GM23338 (cell line): ENCODE measurements at regions not wholly inside any gene's neighbourhood (a gene's known extent, or its start where the extent isn't known, plus 50 kb on each side); places are given as distances from the start of the nearest gene placed in this dataset.

Source experiments
- ATAC-seq: fragments of 200-7000 bp; cut with Tn5 transposase; 3 replicates; pipeline ENCODE4 v1.9.1; 2020
- DNase-seq: peaks from one replicate; pipeline ENCODE4 v3.0.0-alpha.2; 2015; ENCODE audit warnings: low spot score
- H2AFZ ChIP-seq: fragments of 200-600 bp; sonication (generic); 2 replicates; pipeline ENCODE4 v1.8.0; 2016; ENCODE audit warnings: antibody characterized with exemption, mild to moderate bottlenecking, moderate library complexity
- H3F3A ChIP-seq: fragments of 200-600 bp; sonication (generic); replicated peaks from 2 replicates; pipeline ENCODE4 v1.8.0; 2017; ENCODE audit warnings: antibody characterized with exemption, mixed run types, low read depth
- H3K27ac ChIP-seq: fragments of 200-600 bp; sonication (generic); 2 replicates; pipeline ENCODE4 v1.6.1; 2016; ENCODE audit warnings: low read depth
- H3K27me3 ChIP-seq: fragments of 200-600 bp; sonication (generic); 2 replicates; pipeline ENCODE4 v1.8.0; 2016; ENCODE audit warnings: mild to moderate bottlenecking, mixed run types, moderate library complexity; ENCODE audit not compliant: insufficient read depth
- H3K36me3 ChIP-seq: fragments of 200-600 bp; sonication (generic); 2 replicates; pipeline ENCODE4 v1.8.0; 2016; ENCODE audit warnings: mild to moderate bottlenecking; ENCODE audit not compliant: insufficient read depth
- H3K4me1 ChIP-seq: fragments of 200-600 bp; sonication (generic); 2 replicates; pipeline ENCODE4 v1.8.0; 2016; ENCODE audit warnings: mild to moderate bottlenecking, moderate library complexity; ENCODE audit not compliant: insufficient read depth
- H3K4me2 ChIP-seq: fragments of 200-600 bp; sonication (generic); 2 replicates; pipeline ENCODE4 v1.7.1; 2017; ENCODE audit warnings: mixed run types
- H3K4me3 ChIP-seq: fragments of 200-600 bp; sonication (generic); 2 replicates; pipeline ENCODE4 v1.6.1; 2016; ENCODE audit warnings: mixed run types
- H3K79me2 ChIP-seq: fragments of 200-600 bp; sonication (generic); replicated peaks from 2 replicates; pipeline ENCODE4 v1.8.0; 2017; ENCODE audit warnings: mild to moderate bottlenecking; ENCODE audit not compliant: insufficient read depth
- H3K9me2 ChIP-seq: fragments of 200-600 bp; sonication (generic); 2 replicates; pipeline ENCODE4 v1.8.0; 2017; ENCODE audit not compliant: insufficient read depth
- H4K20me1 ChIP-seq: fragments of 200-600 bp; sonication (generic); replicated peaks from 2 replicates; pipeline ENCODE4 v1.8.0; 2017; ENCODE audit warnings: mild to moderate bottlenecking; ENCODE audit not compliant: insufficient read depth
- H3K27ac Mint-ChIP-seq: 2 replicates; pipeline ENCODE4 v1.8.0; 2020; ENCODE audit warnings: inconsistent platforms, mild to moderate bottlenecking, moderate library complexity, mixed read lengths
- H3K27me3 Mint-ChIP-seq: 3 replicates; pipeline ENCODE4 v1.8.0; 2022; ENCODE audit warnings: low read depth, mild to moderate bottlenecking, moderate library complexity, mixed read lengths, inconsistent platforms; ENCODE audit not compliant: insufficient read depth, poor library complexity
- H3K36me3 Mint-ChIP-seq: 3 replicates; pipeline ENCODE4 v1.8.0; 2021; ENCODE audit warnings: low read depth, mild to moderate bottlenecking, inconsistent platforms, moderate library complexity, mixed read lengths
- H3K4me1 Mint-ChIP-seq: 3 replicates; pipeline ENCODE4 v1.8.0; 2020; ENCODE audit warnings: mild to moderate bottlenecking, inconsistent platforms, mixed read lengths
- H3K4me3 Mint-ChIP-seq: 3 replicates; pipeline ENCODE4 v1.8.0; 2021; ENCODE audit warnings: moderate library complexity, mild to moderate bottlenecking, inconsistent platforms, mixed read lengths
- H3K9me3 Mint-ChIP-seq: 3 replicates; pipeline ENCODE4 v1.8.0; 2020; ENCODE audit warnings: moderate library complexity, mild to moderate bottlenecking, inconsistent platforms, mixed read lengths
- CREB1 ChIP-seq: fragments of 250-450 bp; sonication (Bioruptor Pico); IDR thresholded peaks from 2 replicates; pipeline ENCODE4 v1.5.0; 2020; ENCODE audit warnings: low read depth, mild to moderate bottlenecking, moderate library complexity
- EZH2 ChIP-seq: fragments of 200-600 bp; sonication (generic); IDR thresholded peaks from one replicate; pipeline ENCODE4 v1.8.0; 2017; ENCODE audit warnings: antibody characterized with exemption, mild to moderate bottlenecking, low read depth; ENCODE audit not compliant: unreplicated experiment
- EZH2phosphoT487 ChIP-seq: fragments of 200-600 bp; sonication (generic); IDR thresholded peaks from one replicate; pipeline ENCODE4 v1.8.1; 2018; ENCODE audit warnings: antibody characterized with exemption; ENCODE audit not compliant: unreplicated experiment
- JUNB ChIP-seq: IDR thresholded peaks from one replicate; pipeline ENCODE4 v1.6.1; 2016; ENCODE audit warnings: antibody characterized with exemption; ENCODE audit not compliant: unreplicated experiment
- NANOG ChIP-seq: IDR thresholded peaks from 2 replicates; pipeline ENCODE4 v1.6.1; 2016; ENCODE audit warnings: antibody characterized with exemption, borderline replicate concordance
- POLR2AphosphoS5 ChIP-seq: IDR thresholded peaks from 2 replicates; pipeline ENCODE4 v1.6.1; 2016; ENCODE audit warnings: antibody characterized with exemption, low read depth
- STAT1 ChIP-seq: IDR thresholded peaks from one replicate; pipeline ENCODE4 v1.6.1; 2016; ENCODE audit warnings: antibody characterized with exemption; ENCODE audit not compliant: unreplicated experiment
- ZNF114 ChIP-seq: fragments of 250-450 bp; sonication (Bioruptor Pico); IDR thresholded peaks from 2 replicates; pipeline ENCODE4 v1.5.0; 2020; ENCODE audit warnings: mild to moderate bottlenecking, moderate library complexity
- ZNF331 ChIP-seq: fragments of 250-450 bp; sonication (Bioruptor Pico); IDR thresholded peaks from 2 replicates; pipeline ENCODE4 v1.5.0; 2020; ENCODE audit warnings: low read depth, mild to moderate bottlenecking, moderate library complexity
- TF ChIP-seq, protein P1 (sequence below), 2 experiments: fragments of 200-600 bp in 1 of 2; sonication (generic) in 1 of 2; conservative IDR thresholded peaks; 2 replicates each; pipeline versions ENCODE4 v1.5.1 to v1.6.1; 2016 to 2017; ENCODE audit warnings: antibody characterized with exemption in 2 of 2, low read depth in 2 of 2, mild to moderate bottlenecking in 2 of 2, moderate library complexity in 1 of 2
- TF ChIP-seq, protein P2 (sequence below): IDR thresholded peaks from 2 replicates; pipeline ENCODE4 v1.6.1; 2016; ENCODE audit warnings: antibody characterized with exemption
- TF ChIP-seq, protein P3 (sequence below): fragments of 250-450 bp; sonication (Bioruptor Pico); IDR thresholded peaks from 2 replicates; pipeline ENCODE4 v1.5.0; 2020; ENCODE audit warnings: mild to moderate bottlenecking, moderate library complexity
- TF ChIP-seq, protein P4 (sequence below): IDR thresholded peaks from one replicate; pipeline ENCODE4 v1.6.1; 2018; ENCODE audit warnings: antibody characterized with exemption; ENCODE audit not compliant: unreplicated experiment

DNA sequence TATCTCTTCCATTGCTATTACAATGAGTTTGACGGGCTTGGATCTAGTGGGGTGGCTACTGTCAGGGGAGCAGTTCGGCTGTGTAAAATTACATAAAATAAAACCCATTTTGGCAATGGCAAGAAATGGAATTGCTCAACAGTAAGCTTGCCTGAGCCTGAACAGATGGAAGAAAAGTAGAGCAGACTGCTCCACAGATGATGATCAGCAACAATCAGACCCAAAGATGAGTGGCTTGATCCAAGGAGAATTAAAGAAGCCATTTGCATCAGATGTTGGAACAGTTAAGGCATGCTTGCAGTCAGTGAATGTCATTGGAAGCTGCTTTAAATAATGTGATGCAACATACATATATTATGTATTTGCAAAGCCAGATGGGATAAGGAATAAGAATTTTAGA lies 256.6 kb upstream of the SMIM30 start:
- Histone ChIP-seq H3K79me2 (no peaks in the 10 kb centered on the region), H3K4me3 (no peak overlapping the region), H2AFZ (no peak overlapping the region), H3K4me1 (no peaks in the 10 kb centered on the region), H3K9me2 (no peaks in the 10 kb centered on the region), H3K27me3 (peaks cover 25% of the 10 kb centered on the region), H3F3A (no peaks in the 10 kb centered on the region), H3K4me2 (no peak overlapping the region), H4K20me1 (no peaks in the 10 kb centered on the region; the same call in none of the 2 replicates), H3K36me3 (no peaks in the 10 kb centered on the region), H3K27ac (no peak overlapping the region)
- no peaks in the 10 kb centered on the region for H3K4me1 Mint-ChIP-seq
- TF ChIP-seq POLR2AphosphoS5 (no peak), STAT1 (no peak), EZH2 (no peak), CREB1 (CRISPR knock-in tag) (no peak), JUNB (no peak), EZH2phosphoT487 (no peak), ZNF331 (CRISPR knock-in tag) (no peak), ZNF114 (CRISPR knock-in tag) (no peak), NANOG (no peak)
- TF ChIP-seq, protein P1, sequence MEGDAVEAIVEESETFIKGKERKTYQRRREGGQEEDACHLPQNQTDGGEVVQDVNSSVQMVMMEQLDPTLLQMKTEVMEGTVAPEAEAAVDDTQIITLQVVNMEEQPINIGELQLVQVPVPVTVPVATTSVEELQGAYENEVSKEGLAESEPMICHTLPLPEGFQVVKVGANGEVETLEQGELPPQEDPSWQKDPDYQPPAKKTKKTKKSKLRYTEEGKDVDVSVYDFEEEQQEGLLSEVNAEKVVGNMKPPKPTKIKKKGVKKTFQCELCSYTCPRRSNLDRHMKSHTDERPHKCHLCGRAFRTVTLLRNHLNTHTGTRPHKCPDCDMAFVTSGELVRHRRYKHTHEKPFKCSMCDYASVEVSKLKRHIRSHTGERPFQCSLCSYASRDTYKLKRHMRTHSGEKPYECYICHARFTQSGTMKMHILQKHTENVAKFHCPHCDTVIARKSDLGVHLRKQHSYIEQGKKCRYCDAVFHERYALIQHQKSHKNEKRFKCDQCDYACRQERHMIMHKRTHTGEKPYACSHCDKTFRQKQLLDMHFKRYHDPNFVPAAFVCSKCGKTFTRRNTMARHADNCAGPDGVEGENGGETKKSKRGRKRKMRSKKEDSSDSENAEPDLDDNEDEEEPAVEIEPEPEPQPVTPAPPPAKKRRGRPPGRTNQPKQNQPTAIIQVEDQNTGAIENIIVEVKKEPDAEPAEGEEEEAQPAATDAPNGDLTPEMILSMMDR (conservative IDR thresholded peaks at IDR 0.05; ENCODE audit: low read depth in 2 of 2): no peak
- TF ChIP-seq, protein P2, sequence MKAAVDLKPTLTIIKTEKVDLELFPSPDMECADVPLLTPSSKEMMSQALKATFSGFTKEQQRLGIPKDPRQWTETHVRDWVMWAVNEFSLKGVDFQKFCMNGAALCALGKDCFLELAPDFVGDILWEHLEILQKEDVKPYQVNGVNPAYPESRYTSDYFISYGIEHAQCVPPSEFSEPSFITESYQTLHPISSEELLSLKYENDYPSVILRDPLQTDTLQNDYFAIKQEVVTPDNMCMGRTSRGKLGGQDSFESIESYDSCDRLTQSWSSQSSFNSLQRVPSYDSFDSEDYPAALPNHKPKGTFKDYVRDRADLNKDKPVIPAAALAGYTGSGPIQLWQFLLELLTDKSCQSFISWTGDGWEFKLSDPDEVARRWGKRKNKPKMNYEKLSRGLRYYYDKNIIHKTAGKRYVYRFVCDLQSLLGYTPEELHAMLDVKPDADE: no peak
- TF ChIP-seq, protein P3, sequence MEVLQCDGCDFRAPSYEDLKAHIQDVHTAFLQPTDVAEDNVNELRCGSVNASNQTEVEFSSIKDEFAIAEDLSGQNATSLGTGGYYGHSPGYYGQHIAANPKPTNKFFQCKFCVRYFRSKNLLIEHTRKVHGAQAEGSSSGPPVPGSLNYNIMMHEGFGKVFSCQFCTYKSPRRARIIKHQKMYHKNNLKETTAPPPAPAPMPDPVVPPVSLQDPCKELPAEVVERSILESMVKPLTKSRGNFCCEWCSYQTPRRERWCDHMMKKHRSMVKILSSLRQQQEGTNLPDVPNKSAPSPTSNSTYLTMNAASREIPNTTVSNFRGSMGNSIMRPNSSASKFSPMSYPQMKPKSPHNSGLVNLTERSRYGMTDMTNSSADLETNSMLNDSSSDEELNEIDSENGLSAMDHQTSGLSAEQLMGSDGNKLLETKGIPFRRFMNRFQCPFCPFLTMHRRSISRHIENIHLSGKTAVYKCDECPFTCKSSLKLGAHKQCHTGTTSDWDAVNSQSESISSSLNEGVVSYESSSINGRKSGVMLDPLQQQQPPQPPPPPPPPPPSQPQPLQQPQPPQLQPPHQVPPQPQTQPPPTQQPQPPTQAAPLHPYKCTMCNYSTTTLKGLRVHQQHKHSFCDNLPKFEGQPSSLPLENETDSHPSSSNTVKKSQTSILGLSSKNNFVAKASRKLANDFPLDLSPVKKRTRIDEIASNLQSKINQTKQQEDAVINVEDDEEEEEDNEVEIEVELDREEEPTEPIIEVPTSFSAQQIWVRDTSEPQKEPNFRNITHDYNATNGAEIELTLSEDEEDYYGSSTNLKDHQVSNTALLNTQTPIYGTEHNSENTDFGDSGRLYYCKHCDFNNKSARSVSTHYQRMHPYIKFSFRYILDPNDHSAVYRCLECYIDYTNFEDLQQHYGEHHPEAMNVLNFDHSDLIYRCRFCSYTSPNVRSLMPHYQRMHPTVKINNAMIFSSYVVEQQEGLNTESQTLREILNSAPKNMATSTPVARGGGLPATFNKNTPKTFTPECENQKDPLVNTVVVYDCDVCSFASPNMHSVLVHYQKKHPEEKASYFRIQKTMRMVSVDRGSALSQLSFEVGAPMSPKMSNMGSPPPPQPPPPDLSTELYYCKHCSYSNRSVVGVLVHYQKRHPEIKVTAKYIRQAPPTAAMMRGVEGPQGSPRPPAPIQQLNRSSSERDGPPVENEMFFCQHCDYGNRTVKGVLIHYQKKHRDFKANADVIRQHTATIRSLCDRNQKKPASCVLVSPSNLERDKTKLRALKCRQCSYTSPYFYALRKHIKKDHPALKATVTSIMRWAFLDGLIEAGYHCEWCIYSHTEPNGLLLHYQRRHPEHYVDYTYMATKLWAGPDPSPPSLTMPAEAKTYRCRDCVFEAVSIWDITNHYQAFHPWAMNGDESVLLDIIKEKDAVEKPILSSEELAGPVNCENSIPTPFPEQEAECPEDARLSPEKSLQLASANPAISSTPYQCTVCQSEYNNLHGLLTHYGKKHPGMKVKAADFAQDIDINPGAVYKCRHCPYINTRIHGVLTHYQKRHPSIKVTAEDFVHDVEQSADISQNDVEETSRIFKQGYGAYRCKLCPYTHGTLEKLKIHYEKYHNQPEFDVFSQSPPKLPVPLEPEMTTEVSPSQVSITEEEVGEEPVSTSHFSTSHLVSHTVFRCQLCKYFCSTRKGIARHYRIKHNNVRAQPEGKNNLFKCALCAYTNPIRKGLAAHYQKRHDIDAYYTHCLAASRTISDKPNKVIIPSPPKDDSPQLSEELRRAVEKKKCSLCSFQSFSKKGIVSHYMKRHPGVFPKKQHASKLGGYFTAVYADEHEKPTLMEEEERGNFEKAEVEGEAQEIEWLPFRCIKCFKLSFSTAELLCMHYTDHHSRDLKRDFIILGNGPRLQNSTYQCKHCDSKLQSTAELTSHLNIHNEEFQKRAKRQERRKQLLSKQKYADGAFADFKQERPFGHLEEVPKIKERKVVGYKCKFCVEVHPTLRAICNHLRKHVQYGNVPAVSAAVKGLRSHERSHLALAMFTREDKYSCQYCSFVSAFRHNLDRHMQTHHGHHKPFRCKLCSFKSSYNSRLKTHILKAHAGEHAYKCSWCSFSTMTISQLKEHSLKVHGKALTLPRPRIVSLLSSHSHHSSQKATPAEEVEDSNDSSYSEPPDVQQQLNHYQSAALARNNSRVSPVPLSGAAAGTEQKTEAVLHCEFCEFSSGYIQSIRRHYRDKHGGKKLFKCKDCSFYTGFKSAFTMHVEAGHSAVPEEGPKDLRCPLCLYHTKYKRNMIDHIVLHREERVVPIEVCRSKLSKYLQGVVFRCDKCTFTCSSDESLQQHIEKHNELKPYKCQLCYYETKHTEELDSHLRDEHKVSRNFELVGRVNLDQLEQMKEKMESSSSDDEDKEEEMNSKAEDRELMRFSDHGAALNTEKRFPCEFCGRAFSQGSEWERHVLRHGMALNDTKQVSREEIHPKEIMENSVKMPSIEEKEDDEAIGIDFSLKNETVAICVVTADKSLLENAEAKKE (CRISPR knock-in tag): no peak
- TF ChIP-seq, protein P4, sequence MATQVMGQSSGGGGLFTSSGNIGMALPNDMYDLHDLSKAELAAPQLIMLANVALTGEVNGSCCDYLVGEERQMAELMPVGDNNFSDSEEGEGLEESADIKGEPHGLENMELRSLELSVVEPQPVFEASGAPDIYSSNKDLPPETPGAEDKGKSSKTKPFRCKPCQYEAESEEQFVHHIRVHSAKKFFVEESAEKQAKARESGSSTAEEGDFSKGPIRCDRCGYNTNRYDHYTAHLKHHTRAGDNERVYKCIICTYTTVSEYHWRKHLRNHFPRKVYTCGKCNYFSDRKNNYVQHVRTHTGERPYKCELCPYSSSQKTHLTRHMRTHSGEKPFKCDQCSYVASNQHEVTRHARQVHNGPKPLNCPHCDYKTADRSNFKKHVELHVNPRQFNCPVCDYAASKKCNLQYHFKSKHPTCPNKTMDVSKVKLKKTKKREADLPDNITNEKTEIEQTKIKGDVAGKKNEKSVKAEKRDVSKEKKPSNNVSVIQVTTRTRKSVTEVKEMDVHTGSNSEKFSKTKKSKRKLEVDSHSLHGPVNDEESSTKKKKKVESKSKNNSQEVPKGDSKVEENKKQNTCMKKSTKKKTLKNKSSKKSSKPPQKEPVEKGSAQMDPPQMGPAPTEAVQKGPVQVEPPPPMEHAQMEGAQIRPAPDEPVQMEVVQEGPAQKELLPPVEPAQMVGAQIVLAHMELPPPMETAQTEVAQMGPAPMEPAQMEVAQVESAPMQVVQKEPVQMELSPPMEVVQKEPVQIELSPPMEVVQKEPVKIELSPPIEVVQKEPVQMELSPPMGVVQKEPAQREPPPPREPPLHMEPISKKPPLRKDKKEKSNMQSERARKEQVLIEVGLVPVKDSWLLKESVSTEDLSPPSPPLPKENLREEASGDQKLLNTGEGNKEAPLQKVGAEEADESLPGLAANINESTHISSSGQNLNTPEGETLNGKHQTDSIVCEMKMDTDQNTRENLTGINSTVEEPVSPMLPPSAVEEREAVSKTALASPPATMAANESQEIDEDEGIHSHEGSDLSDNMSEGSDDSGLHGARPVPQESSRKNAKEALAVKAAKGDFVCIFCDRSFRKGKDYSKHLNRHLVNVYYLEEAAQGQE: no peak
- no peak overlapping the region for H3K27ac Mint-ChIP-seq
- DNase-seq (no peak), ATAC-seq (no peak)
- H3K4me3 Mint-ChIP-seq: no peak overlapping the region
- H3K27me3 Mint-ChIP-seq: peaks cover 26% of the 10 kb centered on the region
- no peaks in the 10 kb centered on the region for H3K36me3 Mint-ChIP-seq
- no peaks in the 10 kb centered on the region for H3K9me3 Mint-ChIP-seq
